Amniotic epithelial cell (primary cell): ENCODE measurements at regions not wholly inside any gene's neighbourhood (a gene's known extent, or its start where the extent isn't known, plus 50 kb on each side); places are given as distances from the start of the nearest gene placed in this dataset.

ENCODE experiments used
- DNase-seq: peaks from one replicate; pipeline ENCODE4 v3.0.0-alpha.2; 2010; ENCODE audit warnings: low read depth

DNA sequence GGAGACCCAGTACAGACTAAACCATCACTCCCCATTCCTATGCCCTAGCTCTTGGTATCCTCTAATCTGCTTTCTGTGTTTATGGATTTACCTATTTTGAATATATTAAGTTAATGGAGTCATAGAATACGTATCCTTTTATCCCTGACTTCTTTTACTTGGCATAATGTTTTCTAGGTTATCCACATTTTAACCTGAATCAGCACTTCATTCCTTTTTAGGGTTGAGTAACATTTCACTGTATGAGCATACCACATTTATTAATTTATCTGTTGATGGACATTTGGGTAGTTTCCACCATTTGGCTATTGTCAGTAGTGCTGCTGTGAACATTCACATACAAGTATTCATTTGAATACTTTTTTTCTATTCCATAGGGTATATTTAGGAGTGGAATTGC, 157.3 kb upstream of the CTNNA2 start:
- no peak for DNase-seq

DNA sequence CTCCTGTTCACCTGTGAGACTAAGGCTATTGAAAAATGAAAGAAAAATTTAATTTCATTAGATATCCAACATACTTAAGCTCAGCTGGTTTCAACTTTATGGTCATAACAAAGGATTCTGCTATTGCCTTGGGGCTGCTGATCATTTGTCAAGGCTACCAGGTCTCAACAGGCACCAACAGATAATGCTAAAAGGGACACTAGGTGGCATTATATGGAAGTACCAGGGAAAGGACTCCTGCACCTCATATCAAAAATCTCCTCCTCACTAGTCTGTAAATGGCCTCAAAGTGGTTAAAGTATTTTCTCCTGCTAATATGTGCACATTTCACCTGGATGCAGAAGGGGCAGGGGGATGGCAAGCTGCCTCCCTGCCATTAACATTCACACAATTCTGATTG, 167.9 kb upstream of the REG3A start:
- no peak for DNase-seq

DNA sequence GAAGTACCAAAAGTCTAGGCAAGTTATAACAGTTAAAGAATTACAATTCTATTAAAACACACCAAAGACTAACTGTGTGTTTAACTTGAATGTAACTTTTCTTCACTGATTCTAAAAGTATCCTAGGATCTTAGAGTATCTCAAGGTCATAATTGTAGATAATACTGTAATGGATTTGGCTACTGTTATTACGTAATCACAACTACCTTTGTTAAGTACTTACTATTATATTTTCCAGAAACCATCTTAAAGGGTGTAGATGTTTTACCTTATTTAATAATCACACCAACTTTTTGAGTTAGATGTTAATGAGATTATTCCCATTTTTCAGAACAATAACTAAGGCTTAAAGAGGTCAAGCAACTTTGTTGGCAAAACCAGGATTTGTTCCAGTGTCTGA, 161.3 kb upstream of the REG3A start:
- no peak for DNase-seq

DNA sequence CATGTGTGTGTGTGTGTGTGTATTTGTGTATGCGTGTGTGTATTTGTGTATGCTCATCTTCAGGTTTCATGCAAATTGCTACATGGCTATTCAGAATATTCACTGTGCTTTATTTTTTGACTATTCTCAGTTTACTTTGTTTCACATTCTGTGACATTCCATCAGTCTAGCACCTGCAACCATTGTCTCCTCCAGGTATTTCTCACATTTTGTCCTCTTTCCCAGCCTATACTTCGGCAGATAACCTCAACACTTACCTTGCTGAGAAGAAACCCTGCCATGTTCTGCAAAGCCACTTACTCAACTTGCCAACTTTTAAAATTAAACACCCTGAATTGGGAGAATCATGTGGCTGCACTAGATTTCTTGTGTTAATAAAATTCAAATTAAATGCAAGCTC, 135.4 kb upstream of the REG3A start:
- no peak for DNase-seq

DNA sequence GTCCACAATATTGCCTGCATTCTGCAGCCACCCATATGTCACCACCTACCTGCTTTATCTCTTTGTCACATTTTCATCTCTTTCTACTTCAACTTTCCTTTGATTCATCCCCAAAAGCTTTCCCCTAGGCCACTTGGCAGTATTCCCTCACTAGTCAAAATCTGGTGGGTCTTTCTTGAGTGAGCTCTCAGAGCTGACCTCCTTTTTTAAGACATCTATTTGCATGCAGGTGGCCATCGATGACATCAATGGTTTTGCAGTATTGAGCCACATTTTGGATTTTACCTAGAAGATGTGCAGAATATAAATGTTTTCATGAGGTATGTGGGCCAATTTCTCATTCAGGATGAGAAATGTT, 133.4 kb upstream of the REG3A start:
- no peak for DNase-seq

DNA sequence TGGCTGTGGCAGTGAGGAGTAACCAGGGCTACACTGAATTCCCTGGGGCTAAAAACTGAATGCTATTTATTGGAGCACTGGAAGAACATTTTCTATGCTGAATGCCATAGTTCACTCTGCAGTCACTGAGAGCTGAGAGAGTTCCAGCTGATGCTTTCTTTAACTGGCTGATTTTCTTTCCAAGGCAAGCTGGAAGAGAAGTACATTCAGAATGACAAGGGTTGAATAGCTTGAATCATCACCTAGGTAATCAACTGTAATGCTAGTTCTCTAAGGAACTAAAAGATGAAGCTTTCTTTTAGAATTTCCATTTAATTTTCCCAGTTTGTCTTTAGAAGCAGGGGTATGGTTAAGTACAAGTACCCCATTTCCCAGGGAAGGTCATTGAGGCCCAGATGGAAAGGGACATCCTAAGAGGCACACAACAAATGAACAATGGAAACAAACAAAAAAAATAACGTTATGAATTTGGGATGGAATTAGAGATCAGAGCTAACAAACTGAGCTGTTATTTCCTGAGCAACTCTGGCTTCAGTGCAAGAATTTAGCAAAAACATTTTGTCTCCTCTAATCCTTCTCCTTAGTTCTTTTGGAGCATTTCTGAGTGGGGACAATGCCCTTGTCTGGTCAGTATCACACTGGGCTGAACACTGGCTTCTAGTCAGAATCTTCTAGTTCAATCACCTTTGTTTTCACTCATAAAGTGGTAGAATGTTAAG, 132.8 kb upstream of the REG3A start:
- no peak for DNase-seq

DNA sequence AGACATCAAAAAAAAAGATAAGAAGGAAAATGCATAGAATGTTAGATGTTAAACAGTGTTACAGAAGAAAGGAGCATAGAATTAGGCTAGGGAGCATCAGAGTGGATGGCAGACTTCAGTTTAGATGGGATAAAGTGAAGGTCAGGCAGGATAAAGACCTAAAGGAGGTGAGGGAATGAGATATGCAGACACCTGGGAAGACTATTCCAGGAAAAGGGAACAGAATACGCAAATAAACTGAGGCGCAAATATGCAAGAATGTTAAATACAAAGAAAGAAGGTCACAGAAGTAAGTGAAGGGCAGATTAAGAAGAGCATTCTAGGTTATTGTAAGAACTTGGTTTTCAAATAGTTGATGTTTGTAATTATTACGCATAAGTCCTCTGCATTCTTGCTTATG, 116.3 kb upstream of the REG3A start:
- no peak for DNase-seq

DNA sequence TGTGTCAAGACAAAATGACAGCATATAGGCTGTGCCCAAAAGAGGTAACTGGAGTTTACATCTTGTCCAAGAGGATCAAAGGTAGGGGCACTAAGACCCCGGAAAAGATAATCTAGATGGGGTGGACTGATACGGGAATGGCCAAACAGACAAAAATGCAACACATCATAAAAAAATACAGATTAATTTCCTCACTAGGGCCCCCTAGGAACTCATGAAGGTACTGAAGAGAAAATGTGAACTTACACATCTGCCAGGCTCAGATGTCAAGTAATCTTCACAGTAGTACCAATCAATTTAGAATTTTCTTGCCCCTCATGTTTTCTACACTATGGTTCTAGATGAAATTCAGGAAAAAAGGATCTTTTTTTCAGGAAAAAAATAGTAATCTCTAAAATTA, 115.6 kb upstream of the REG3A start:
- no peak for DNase-seq

DNA sequence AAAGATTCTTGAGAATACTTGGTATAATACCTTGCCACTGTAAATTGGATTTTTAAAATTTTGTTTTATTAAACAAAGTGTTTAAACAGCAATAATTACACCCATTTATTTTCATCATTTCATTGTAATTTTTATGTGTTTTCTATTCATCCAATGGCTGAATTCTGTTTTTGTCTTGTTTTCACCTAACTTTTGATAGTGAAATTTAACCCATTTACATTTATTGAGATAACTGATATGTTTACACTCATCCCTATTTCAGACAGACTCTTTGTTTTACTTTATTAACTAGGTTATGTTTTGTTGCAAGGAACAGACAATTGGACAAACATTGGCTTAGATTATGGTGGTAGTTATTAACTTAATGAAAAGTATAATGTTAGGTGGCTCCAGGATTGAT, 113.1 kb upstream of the REG3A start:
- no peak for DNase-seq

DNA sequence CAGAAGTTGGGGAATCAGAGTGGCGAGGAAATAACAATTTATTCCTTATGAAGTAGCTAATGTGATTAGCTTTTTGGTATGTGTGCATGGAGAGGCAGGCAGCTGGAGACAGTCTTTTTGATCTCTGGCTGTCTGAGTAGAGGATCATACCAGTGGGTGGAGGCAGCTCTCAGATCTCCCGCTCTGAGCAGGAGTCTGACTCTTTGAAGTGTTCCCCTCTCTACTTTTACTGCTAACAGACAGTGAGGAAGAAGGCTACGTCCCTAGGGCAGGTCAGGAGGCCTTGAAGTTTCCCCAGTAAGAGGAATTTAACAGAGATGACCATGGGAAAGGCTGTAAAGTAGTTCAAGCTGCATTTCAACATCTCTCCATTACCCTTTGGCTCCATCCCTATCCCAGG, 111.9 kb upstream of the REG3A start:
- no peak for DNase-seq

DNA sequence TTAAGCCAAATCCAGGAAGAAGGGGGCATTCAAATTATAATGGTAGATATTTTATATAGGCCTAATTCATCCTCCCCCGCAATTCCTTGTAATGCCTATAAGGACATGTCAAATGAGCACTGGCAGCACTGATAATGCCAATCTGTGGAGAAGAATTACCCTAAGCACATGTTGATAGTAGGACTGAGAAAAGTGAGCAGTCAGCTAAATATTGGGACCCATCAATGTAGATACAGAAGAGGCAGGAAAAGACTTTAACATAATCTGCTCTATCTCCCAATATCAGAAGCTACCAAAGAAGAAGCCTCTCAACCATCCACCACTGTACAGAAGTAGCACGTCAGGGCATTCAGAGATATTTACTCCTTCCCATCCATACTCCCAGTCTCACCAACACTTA, 101.3 kb upstream of the REG3A start:
- DNase-seq: no peak

DNA sequence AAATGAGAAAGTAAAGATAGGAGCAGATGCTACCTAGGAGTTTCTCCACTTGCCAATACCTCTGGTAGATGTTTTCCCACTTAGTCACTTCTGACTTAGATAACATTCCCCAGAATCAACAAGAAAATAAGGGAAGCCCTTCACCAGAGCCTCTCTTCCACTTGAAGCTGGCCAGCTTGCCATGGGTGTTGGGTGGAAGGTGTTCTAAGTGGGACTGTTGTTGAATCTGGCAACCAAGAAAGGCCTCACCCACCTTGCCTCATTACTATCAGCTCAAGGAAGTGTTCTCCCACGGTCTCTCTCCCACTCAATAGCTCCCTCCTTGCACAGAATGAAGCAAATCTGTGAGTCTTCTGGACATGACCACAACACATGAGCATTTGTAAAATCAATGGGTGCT, 100.4 kb upstream of the REG3A start:
- DNase-seq: no peak

DNA sequence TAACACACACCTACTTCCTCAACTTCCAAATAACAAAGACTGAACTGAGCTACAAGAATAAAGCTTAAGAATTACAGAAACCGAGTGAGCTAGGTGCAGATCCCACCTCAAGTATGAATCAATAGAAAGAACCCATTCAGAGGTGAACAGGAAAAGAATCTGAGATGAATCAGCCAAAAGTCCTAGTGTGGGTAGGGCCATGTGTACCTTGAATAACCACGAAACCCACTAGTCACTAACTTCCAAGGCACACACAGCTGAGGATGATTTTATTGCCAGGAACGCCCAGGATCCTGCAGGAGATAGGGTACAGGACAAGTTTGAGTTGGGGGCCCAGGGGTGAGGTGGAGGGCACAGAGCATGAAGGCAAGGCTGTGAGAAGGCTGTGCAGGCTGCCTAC, 99.7 kb upstream of the REG3A start:
- DNase-seq: no peak

DNA sequence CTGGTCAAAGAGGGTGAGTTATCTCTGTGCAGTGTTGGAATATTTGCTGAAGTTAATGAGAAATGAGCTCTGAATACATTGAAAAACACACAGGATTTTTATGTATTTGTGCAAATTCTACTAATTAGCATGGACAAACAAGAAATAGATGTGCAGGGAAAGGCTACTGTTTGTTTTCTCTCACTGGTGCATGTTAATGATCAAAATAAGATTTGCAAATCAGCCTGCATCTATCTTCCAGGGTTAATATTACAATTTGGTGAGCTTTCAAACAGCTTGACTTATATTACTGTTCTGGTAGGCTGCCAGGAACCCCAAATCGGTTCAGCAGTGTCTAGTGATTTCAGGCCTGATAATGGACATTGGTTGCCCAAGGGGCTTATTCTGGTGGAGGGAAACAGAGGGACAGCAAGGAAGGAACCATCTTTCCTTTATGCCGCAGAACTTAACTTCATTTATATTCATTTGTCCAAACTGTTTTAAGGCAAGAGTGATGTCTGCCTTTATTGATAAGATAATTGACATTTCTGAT, 93.8 kb upstream of the REG3A start:
- DNase-seq: no peak

DNA sequence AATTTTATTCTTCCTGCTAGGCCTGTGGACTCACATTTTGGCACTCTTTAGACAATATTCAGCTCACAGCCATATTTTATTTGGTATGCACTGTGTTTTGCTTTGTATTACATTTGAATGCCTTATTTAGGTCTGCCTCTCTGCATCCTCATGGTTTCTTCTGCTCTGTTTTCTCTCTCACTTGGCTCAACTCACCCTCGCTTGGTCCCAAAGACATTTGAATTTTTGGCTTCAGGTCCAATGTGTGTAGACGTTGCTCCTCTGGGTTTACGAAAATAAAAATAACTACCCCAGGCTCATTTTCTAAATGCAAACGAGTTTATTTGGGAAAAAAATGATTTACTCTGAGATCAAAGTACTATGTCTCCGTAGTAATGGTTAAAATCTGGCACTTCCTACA, 91.1 kb upstream of the REG3A start:
- no peak for DNase-seq

DNA sequence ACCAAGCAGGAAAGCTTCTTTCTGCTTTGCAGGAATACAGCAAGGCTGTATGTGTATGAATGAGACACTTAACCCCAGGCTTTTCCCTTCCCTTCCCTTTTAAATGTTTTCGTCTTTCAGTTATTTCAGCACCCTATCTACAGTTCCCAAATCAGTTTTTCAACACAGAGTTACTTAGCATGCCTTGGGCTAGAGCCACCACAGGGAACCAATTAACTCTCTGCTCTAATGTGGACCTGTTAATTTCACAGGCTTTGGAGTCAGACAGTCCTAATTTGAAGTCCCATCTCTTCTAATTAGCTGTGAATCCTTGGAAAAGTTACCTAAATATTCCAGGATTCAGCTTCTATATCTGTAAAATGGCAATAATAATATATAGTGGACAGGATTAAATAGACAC, 89.2 kb upstream of the REG3A start:
- DNase-seq: no peak

DNA sequence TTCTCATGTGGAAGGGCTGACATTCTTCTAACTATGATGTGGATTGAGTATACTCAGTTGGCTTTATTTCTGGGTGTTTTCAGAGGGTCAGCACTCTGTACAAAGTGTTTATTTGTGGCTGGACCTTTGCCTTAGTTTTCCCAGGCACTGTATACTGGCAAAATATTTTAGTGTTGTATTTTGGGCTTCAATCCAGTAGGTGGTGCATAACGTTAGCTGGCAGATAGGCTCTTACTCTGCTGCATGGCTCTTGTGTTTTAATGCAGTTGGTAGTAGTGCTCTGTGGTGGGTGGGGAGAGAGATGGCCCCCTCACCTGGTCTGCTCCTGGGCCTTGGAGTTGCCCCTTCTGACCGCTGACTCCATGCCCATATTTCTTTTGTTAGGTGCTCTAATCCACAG, 75.6 kb upstream of the REG3A start:
- no peak for DNase-seq

DNA sequence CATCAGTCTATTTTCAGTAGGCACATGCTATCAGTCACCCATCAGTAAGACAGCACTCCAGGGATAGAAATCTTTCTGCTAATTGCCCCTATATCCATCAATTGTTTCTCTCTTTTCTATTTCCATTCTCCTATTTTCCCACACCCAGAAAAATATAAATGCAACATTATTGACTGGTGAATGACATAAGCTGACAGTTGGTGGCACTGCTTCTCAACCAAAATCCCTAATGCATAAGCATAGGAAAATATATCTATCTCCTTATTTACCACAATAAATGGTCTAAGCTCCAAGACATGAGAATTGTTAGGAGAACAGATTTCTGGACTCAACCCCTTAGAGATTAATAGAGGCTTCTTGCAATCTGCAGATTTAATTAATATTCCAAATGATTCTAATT, 64.0 kb upstream of the REG3A start:
- DNase-seq: no peak

DNA sequence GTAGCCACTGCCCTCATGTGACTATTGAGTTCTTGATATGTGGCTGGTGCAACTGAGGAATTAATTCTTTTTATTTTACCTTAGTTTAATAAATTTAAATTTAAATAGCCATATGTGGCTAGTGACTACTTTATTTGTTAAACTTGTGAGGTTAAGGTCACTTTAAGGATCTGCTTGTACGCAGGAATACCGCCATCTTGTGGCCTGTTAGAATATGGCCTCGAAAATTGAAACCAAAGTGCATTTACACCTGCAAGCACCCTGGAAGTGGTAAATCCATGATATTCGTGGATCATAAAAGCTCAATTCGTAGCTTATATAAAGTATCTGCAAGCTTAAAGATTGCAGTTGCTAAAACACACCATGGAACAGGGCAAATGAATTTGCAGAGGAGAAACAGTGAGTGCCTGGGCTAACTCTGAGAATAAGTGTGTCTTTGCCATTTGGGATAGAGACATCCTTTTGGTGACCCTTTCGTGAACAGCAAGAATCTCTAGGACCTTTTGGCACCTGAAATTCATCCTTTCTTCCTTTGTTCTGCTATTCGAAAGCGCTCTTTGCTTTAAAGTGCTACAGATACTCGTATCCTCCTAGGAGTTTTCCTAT, 59.9 kb upstream of the REG3A start:
- DNase-seq: peak; percentile 36

DNA sequence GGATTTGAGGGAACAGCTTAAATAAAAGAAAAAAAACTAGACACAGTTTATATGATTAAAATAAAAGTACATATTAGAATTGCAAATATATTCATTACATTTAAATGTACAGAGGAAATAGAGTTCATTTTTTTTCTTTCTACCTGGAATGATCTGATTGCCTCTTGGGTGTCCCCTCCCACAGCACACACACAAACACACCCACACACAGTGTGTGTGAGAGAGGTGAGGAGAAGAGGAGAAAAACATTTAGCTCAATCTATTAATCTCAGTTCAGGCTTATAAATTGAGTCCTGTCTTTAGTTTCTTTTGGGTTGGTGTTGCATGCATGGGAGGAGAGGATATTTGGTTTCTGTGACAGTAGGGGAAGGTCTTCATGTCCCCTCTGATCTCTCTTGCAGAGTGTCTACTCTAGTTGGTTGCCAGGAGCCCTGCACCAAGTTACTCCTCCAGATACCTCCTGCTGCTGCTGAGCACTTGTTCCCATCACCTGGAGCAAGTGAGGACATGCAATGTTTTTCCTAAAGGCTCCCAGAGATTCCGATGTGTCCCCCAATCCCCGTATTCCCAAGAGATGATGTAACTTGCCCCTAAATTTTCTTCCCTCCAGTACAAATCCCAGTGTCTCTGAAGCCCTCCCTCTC, 50.8 kb upstream of the REG3A start:
- DNase-seq: no peak
